Right lobe of liver (tissue), 6 donors: ENCODE measurements at regions not wholly inside any gene's neighbourhood (a gene's known extent, or its start where the extent isn't known, plus 50 kb on each side); places are given as distances from the start of the nearest gene placed in this dataset.

ENCODE experiments used
- ATAC-seq, 4 donors: fragments of 200-7000 bp; cut with Tn5 transposase; one replicate each; pipeline ENCODE4 v1.9.1; 2020; ENCODE audit warnings: mild to moderate bottlenecking in 4 of 4, moderate library complexity in 4 of 4
- DNase-seq, 3 donors: peaks; one replicate each; pipeline ENCODE4 v3.0.0-alpha.2; 2020
- H3K27ac ChIP-seq, 3 donors: fragments of 200-600 bp; one replicate each; pipeline ENCODE4 v1.8.0; 2022
- H3K27me3 ChIP-seq, 2 donors: fragments of 200-600 bp; one replicate each; pipeline ENCODE4 v1.8.0; 2022
- H3K36me3 ChIP-seq, 4 donors: fragments of 200-600 bp; sonication (generic) in 1 of 4; one replicate each; pipeline versions ENCODE4 v1.5.1 to v1.8.0; 2017 to 2022; ENCODE audit warnings: control low read depth in 1 of 4
- H3K4me1 ChIP-seq, 4 donors: fragments of 200-600 bp; sonication (generic) in 1 of 4; one replicate each; pipeline versions ENCODE4 v1.5.1 to v1.8.0; 2017 to 2022; ENCODE audit warnings: control low read depth in 1 of 4
- H3K4me3 ChIP-seq, 3 donors: fragments of 200-600 bp; one replicate each; pipeline ENCODE4 v1.8.0; 2022
- H3K9me3 ChIP-seq, 4 donors: fragments of 200-600 bp; sonication (generic) in 1 of 4; one replicate each; pipeline versions ENCODE4 v1.5.1 to v1.8.0; 2017 to 2022; ENCODE audit warnings: control low read depth in 1 of 4
- CTCF ChIP-seq, 4 donors: fragments of 200-600 bp in 3 of 4; fragments of 450-650 bp in 1 of 4; IDR thresholded peaks; one replicate each; pipeline versions ENCODE4 v1.5.1 to v1.8.0; 2016 to 2022; ENCODE audit warnings: antibody characterized with exemption in 4 of 4, mild to moderate bottlenecking in 2 of 4
- POLR2A ChIP-seq: fragments of 450-650 bp; IDR thresholded peaks from one replicate; pipeline ENCODE4 v1.6.1; 2017; ENCODE audit warnings: antibody characterized with exemption, mild to moderate bottlenecking
- WGBS: methylation state at CpG from one replicate; pipeline ENCODE4 v1.1.6; 2018; ENCODE audit warnings: low coverage, low lambda C conversion rate; ENCODE audit not compliant: insufficient coverage; ENCODE audit errors: missing lambda C conversion rate; 5-methylcytosine and 5-hydroxymethylcytosine counted together
- intact Hi-C, 2 donors: fragments of 100-400 bp; cut with DNase I; formaldehyde crosslinking; loops; one replicate each; pipeline versions ENCODE4 v1.11.2 to v1.14.1; 2022
- donor health status: DM: no; HTN: yes; CAD: no.
- donor health status: DM: no; HTN: no; CAD: no.
- donor health status: DM: no; HTN: no; CAD: no.
- donor health status: DM: no; HTN: yes; CAD: no.
- donor health status: DM: no; HTN: yes; CAD: no.

- TF ChIP-seq POLR2A = no peak
- TF ChIP-seq CTCF (IDR thresholded peaks at IDR 0.05) = no peak
- no peak overlapping the region for H3K27ac ChIP-seq
- intact Hi-C loops = loop anchor here in 1 of 2 donors (10.0 kb wide), 1 partner anchor 46 kb away; no protein-coding TSS in a partner anchor
Measured at GRCh38 chr11:119531056-119531455, 108.1 kb upstream of the THY1 start.

GRCh38 chr11:119530509-119530908 lies 107.5 kb upstream of the THY1 start:
- DNase-seq (peak in 1 of 3 donors; percentile 17), ATAC-seq (no peak)
- no peaks in the 10 kb centered on the region for H3K36me3 ChIP-seq
- no peaks in the 10 kb centered on the region for H3K4me1 ChIP-seq
- WGBS = 67% methylated on average over 6 of the region's 6 CpGs
- H3K4me3 ChIP-seq = no peak overlapping the region
- H3K27ac ChIP-seq = no peak overlapping the region
- no peaks in the 10 kb centered on the region for H3K27me3 ChIP-seq
- intact Hi-C loops = loop anchor here in 1 of 2 donors (10.0 kb wide), 1 partner anchor 46 kb away; no protein-coding TSS in a partner anchor
- TF ChIP-seq POLR2A = no peak
- no peak for TF ChIP-seq CTCF (IDR thresholded peaks at IDR 0.05)
- no peaks in the 10 kb centered on the region for H3K9me3 ChIP-seq

More at GRCh38 chr11:119531056-119531455, 108.1 kb upstream of the THY1 start:
- H3K27me3 ChIP-seq = no peaks in the 10 kb centered on the region
- no peaks in the 10 kb centered on the region for H3K36me3 ChIP-seq
- WGBS = no CpG with 5 or more reads among the region's 3 CpGs
- ATAC-seq (no peak), DNase-seq (peak in 1 of 3 donors; percentile 23)
- H3K9me3 ChIP-seq = no peaks in the 10 kb centered on the region
- H3K4me1 ChIP-seq = no peaks in the 10 kb centered on the region
- H3K4me3 ChIP-seq = no peak overlapping the region

- DNase-seq (peak in 1 of 3 donors; percentile 3), ATAC-seq (no peak)
- H3K27me3 ChIP-seq = no peaks in the 10 kb centered on the region
- H3K4me3 ChIP-seq = no peak overlapping the region
- intact Hi-C loops = loop anchor here in 1 of 2 donors (10.0 kb wide), 1 partner anchor 45 kb away; no protein-coding TSS in a partner anchor
- H3K27ac ChIP-seq = no peak overlapping the region
- no peaks in the 10 kb centered on the region for H3K9me3 ChIP-seq
- H3K36me3 ChIP-seq = no peaks in the 10 kb centered on the region
- H3K4me1 ChIP-seq = no peaks in the 10 kb centered on the region
- TF ChIP-seq POLR2A (no peak), CTCF (IDR thresholded peaks at IDR 0.05) (no peak)
- WGBS = 58% methylated on average over 4 of the region's 4 CpGs
Measured at GRCh38 chr11:119529936-119530335, 107.0 kb upstream of the THY1 start.

- Histone ChIP-seq H3K27ac (no peak overlapping the region), H3K27me3 (no peaks in the 10 kb centered on the region), H3K9me3 (no peaks in the 10 kb centered on the region), H3K4me1 (no peaks in the 10 kb centered on the region), H3K4me3 (no peak overlapping the region), H3K36me3 (no peaks in the 10 kb centered on the region)
- no peak for TF ChIP-seq POLR2A
- TF ChIP-seq CTCF (IDR thresholded peaks at IDR 0.05) = no peak
- 49% methylated on average over 5 of the region's 11 CpGs for WGBS
- intact Hi-C loops = no loop called here
- DNase-seq (peak in 1 of 3 donors; percentile 32), ATAC-seq (no peak)
Measured at GRCh38 chr11:119529063-119529845, 106.3 kb upstream of the THY1 start.
